A549 (cell line): ENCODE measurements at regions not wholly inside any gene's neighbourhood (a gene's known extent, or its start where the extent isn't known, plus 50 kb on each side); places are given as distances from the start of the nearest gene placed in this dataset.

ENCODE experiments used
- EP300 ChIP-seq, 2 experiments: fragments of >200 bp; sonication (Bioruptor Twin); formaldehyde crosslinking; IDR thresholded peaks; 2 replicates in 1 of 2; 3 replicates in 1 of 2; pipeline ENCODE4 v1.6.1; 2016 to 2017
- ESRRA ChIP-seq: fragments of 150-350 bp; IDR thresholded peaks from 2 replicates; pipeline ENCODE4 v1.6.1; 2014; ENCODE audit warnings: mild to moderate bottlenecking, low read length, borderline replicate concordance
- HDAC2 ChIP-seq: fragments of 200-600 bp; sonication (generic); IDR thresholded peaks from 2 replicates; pipeline ENCODE4 v1.6.1; 2016
- MAFK ChIP-seq: fragments of 450-650 bp; IDR thresholded peaks from 2 replicates; pipeline ENCODE4 v1.6.1; 2014; ENCODE audit not compliant: partially characterized antibody
- MAZ ChIP-seq: fragments of 150-350 bp; IDR thresholded peaks from 2 replicates; pipeline ENCODE4 v1.6.1; 2014; ENCODE audit warnings: antibody characterized with exemption, low read depth, low read length, borderline replicate concordance
- POLR2A ChIP-seq: IDR thresholded peaks from 2 replicates; pipeline ENCODE4 v1.6.1; 2012; ENCODE audit warnings: mild to moderate bottlenecking, low read length
- RFX5 ChIP-seq: fragments of 450-650 bp; IDR thresholded peaks from 2 replicates; pipeline ENCODE4 v1.7.1; 2014; ENCODE audit warnings: antibody characterized with exemption, mild to moderate bottlenecking, moderate library complexity
- ZC3H11A ChIP-seq: fragments of 450-650 bp; IDR thresholded peaks from 2 replicates; pipeline ENCODE4 v1.6.1; 2014; ENCODE audit warnings: antibody characterized with exemption, mild to moderate bottlenecking
- TF ChIP-seq, protein P1 (sequence below): fragments of >200 bp; sonication (Bioruptor Twin); formaldehyde crosslinking; IDR thresholded peaks from 3 replicates; pipeline ENCODE4 v1.5.1; 2016
- TF ChIP-seq, protein P2 (sequence below): fragments of 200-600 bp; sonication (generic); IDR thresholded peaks from 2 replicates; pipeline ENCODE4 v1.6.1; 2016; ENCODE audit warnings: antibody characterized with exemption, mild to moderate bottlenecking, moderate library complexity
- TF ChIP-seq, protein P3 (sequence below): fragments of >200 bp; sonication (Bioruptor Twin); formaldehyde crosslinking; IDR thresholded peaks from 3 replicates; pipeline ENCODE4 v1.6.1; 2016
- TF ChIP-seq, protein P4 (sequence below): IDR thresholded peaks from 2 replicates; pipeline ENCODE4 v1.6.1; 2012

DNA sequence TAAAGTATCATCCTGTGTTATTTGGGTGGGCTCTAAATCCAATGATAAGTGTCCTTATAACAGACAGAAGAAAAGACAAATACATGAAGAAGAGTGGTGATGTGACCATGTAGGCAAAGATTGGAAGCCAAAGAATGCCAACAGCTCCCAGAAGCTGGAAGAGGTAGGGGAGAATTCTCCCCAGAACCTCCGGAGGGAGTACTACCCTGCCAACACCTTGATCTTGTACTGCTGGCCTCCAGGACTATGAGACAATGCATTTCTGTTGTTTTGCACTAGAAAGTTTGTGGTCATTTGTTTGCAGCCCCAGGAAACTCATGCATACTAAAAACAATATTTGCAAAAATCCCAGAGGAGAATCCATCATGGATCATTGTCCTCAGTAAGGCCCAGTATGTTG, 115.0 kb upstream of the ARHGAP20 start:
- TF ChIP-seq, protein P1, sequence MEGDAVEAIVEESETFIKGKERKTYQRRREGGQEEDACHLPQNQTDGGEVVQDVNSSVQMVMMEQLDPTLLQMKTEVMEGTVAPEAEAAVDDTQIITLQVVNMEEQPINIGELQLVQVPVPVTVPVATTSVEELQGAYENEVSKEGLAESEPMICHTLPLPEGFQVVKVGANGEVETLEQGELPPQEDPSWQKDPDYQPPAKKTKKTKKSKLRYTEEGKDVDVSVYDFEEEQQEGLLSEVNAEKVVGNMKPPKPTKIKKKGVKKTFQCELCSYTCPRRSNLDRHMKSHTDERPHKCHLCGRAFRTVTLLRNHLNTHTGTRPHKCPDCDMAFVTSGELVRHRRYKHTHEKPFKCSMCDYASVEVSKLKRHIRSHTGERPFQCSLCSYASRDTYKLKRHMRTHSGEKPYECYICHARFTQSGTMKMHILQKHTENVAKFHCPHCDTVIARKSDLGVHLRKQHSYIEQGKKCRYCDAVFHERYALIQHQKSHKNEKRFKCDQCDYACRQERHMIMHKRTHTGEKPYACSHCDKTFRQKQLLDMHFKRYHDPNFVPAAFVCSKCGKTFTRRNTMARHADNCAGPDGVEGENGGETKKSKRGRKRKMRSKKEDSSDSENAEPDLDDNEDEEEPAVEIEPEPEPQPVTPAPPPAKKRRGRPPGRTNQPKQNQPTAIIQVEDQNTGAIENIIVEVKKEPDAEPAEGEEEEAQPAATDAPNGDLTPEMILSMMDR = no peak
- no peak for TF ChIP-seq MAZ
- no peak for TF ChIP-seq POLR2A
- TF ChIP-seq ESRRA = no peak
- no peak for TF ChIP-seq EP300 (IDR thresholded peaks at IDR 0.05)
- TF ChIP-seq, protein P2, sequence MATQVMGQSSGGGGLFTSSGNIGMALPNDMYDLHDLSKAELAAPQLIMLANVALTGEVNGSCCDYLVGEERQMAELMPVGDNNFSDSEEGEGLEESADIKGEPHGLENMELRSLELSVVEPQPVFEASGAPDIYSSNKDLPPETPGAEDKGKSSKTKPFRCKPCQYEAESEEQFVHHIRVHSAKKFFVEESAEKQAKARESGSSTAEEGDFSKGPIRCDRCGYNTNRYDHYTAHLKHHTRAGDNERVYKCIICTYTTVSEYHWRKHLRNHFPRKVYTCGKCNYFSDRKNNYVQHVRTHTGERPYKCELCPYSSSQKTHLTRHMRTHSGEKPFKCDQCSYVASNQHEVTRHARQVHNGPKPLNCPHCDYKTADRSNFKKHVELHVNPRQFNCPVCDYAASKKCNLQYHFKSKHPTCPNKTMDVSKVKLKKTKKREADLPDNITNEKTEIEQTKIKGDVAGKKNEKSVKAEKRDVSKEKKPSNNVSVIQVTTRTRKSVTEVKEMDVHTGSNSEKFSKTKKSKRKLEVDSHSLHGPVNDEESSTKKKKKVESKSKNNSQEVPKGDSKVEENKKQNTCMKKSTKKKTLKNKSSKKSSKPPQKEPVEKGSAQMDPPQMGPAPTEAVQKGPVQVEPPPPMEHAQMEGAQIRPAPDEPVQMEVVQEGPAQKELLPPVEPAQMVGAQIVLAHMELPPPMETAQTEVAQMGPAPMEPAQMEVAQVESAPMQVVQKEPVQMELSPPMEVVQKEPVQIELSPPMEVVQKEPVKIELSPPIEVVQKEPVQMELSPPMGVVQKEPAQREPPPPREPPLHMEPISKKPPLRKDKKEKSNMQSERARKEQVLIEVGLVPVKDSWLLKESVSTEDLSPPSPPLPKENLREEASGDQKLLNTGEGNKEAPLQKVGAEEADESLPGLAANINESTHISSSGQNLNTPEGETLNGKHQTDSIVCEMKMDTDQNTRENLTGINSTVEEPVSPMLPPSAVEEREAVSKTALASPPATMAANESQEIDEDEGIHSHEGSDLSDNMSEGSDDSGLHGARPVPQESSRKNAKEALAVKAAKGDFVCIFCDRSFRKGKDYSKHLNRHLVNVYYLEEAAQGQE = no peak
- TF ChIP-seq MAFK = no peak
- no peak for TF ChIP-seq HDAC2
- TF ChIP-seq, protein P3, sequence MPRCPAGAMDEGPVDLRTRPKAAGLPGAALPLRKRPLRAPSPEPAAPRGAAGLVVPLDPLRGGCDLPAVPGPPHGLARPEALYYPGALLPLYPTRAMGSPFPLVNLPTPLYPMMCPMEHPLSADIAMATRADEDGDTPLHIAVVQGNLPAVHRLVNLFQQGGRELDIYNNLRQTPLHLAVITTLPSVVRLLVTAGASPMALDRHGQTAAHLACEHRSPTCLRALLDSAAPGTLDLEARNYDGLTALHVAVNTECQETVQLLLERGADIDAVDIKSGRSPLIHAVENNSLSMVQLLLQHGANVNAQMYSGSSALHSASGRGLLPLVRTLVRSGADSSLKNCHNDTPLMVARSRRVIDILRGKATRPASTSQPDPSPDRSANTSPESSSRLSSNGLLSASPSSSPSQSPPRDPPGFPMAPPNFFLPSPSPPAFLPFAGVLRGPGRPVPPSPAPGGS = no peak
- TF ChIP-seq, protein P4, sequence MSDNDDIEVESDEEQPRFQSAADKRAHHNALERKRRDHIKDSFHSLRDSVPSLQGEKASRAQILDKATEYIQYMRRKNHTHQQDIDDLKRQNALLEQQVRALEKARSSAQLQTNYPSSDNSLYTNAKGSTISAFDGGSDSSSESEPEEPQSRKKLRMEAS = no peak
- no peak for TF ChIP-seq RFX5
- TF ChIP-seq ZC3H11A = no peak
